GM23338 (cell line): ENCODE measurements at regions not wholly inside any gene's neighbourhood (a gene's known extent, or its start where the extent isn't known, plus 50 kb on each side); places are given as distances from the start of the nearest gene placed in this dataset.

Source experiments
- ATAC-seq: fragments of 200-7000 bp; cut with Tn5 transposase; 3 replicates; pipeline ENCODE4 v1.9.1; 2020
- DNase-seq: peaks from one replicate; pipeline ENCODE4 v3.0.0-alpha.2; 2015; ENCODE audit warnings: low spot score
- H2AFZ ChIP-seq: fragments of 200-600 bp; sonication (generic); 2 replicates; pipeline ENCODE4 v1.8.0; 2016; ENCODE audit warnings: antibody characterized with exemption, mild to moderate bottlenecking, moderate library complexity
- H3F3A ChIP-seq: fragments of 200-600 bp; sonication (generic); replicated peaks from 2 replicates; pipeline ENCODE4 v1.8.0; 2017; ENCODE audit warnings: antibody characterized with exemption, mixed run types, low read depth
- H3K27ac ChIP-seq: fragments of 200-600 bp; sonication (generic); 2 replicates; pipeline ENCODE4 v1.6.1; 2016; ENCODE audit warnings: low read depth
- H3K27me3 ChIP-seq: fragments of 200-600 bp; sonication (generic); 2 replicates; pipeline ENCODE4 v1.8.0; 2016; ENCODE audit warnings: mild to moderate bottlenecking, mixed run types, moderate library complexity; ENCODE audit not compliant: insufficient read depth
- H3K36me3 ChIP-seq: fragments of 200-600 bp; sonication (generic); 2 replicates; pipeline ENCODE4 v1.8.0; 2016; ENCODE audit warnings: mild to moderate bottlenecking; ENCODE audit not compliant: insufficient read depth
- H3K4me1 ChIP-seq: fragments of 200-600 bp; sonication (generic); 2 replicates; pipeline ENCODE4 v1.8.0; 2016; ENCODE audit warnings: mild to moderate bottlenecking, moderate library complexity; ENCODE audit not compliant: insufficient read depth
- H3K4me2 ChIP-seq: fragments of 200-600 bp; sonication (generic); 2 replicates; pipeline ENCODE4 v1.7.1; 2017; ENCODE audit warnings: mixed run types
- H3K4me3 ChIP-seq: fragments of 200-600 bp; sonication (generic); 2 replicates; pipeline ENCODE4 v1.6.1; 2016; ENCODE audit warnings: mixed run types
- H3K79me2 ChIP-seq: fragments of 200-600 bp; sonication (generic); replicated peaks from 2 replicates; pipeline ENCODE4 v1.8.0; 2017; ENCODE audit warnings: mild to moderate bottlenecking; ENCODE audit not compliant: insufficient read depth
- H3K9me2 ChIP-seq: fragments of 200-600 bp; sonication (generic); 2 replicates; pipeline ENCODE4 v1.8.0; 2017; ENCODE audit not compliant: insufficient read depth
- H4K20me1 ChIP-seq: fragments of 200-600 bp; sonication (generic); replicated peaks from 2 replicates; pipeline ENCODE4 v1.8.0; 2017; ENCODE audit warnings: mild to moderate bottlenecking; ENCODE audit not compliant: insufficient read depth
- H3K27ac Mint-ChIP-seq: 2 replicates; pipeline ENCODE4 v1.8.0; 2020; ENCODE audit warnings: inconsistent platforms, mild to moderate bottlenecking, moderate library complexity, mixed read lengths
- H3K27me3 Mint-ChIP-seq: 3 replicates; pipeline ENCODE4 v1.8.0; 2022; ENCODE audit warnings: low read depth, mild to moderate bottlenecking, moderate library complexity, mixed read lengths, inconsistent platforms; ENCODE audit not compliant: insufficient read depth, poor library complexity
- H3K36me3 Mint-ChIP-seq: 3 replicates; pipeline ENCODE4 v1.8.0; 2021; ENCODE audit warnings: low read depth, mild to moderate bottlenecking, inconsistent platforms, moderate library complexity, mixed read lengths
- H3K4me1 Mint-ChIP-seq: 3 replicates; pipeline ENCODE4 v1.8.0; 2020; ENCODE audit warnings: mild to moderate bottlenecking, inconsistent platforms, mixed read lengths
- H3K4me3 Mint-ChIP-seq: 3 replicates; pipeline ENCODE4 v1.8.0; 2021; ENCODE audit warnings: moderate library complexity, mild to moderate bottlenecking, inconsistent platforms, mixed read lengths
- H3K9me3 Mint-ChIP-seq: 3 replicates; pipeline ENCODE4 v1.8.0; 2020; ENCODE audit warnings: moderate library complexity, mild to moderate bottlenecking, inconsistent platforms, mixed read lengths
- CREB1 ChIP-seq: fragments of 250-450 bp; sonication (Bioruptor Pico); IDR thresholded peaks from 2 replicates; pipeline ENCODE4 v1.5.0; 2020; ENCODE audit warnings: low read depth, mild to moderate bottlenecking, moderate library complexity
- CTCF ChIP-seq, 2 experiments: fragments of 200-600 bp in 1 of 2; sonication (generic) in 1 of 2; conservative IDR thresholded peaks; 2 replicates each; pipeline versions ENCODE4 v1.5.1 to v1.6.1; 2016 to 2017; ENCODE audit warnings: antibody characterized with exemption in 2 of 2, low read depth in 2 of 2, mild to moderate bottlenecking in 2 of 2, moderate library complexity in 1 of 2
- ETS1 ChIP-seq: IDR thresholded peaks from 2 replicates; pipeline ENCODE4 v1.6.1; 2016; ENCODE audit warnings: antibody characterized with exemption
- EZH2 ChIP-seq: fragments of 200-600 bp; sonication (generic); IDR thresholded peaks from one replicate; pipeline ENCODE4 v1.8.0; 2017; ENCODE audit warnings: antibody characterized with exemption, mild to moderate bottlenecking, low read depth; ENCODE audit not compliant: unreplicated experiment
- NANOG ChIP-seq: IDR thresholded peaks from 2 replicates; pipeline ENCODE4 v1.6.1; 2016; ENCODE audit warnings: antibody characterized with exemption, borderline replicate concordance
- POLR2AphosphoS5 ChIP-seq: IDR thresholded peaks from 2 replicates; pipeline ENCODE4 v1.6.1; 2016; ENCODE audit warnings: antibody characterized with exemption, low read depth
- REST ChIP-seq: IDR thresholded peaks from one replicate; pipeline ENCODE4 v1.6.1; 2018; ENCODE audit warnings: antibody characterized with exemption; ENCODE audit not compliant: unreplicated experiment
- STAT1 ChIP-seq: IDR thresholded peaks from one replicate; pipeline ENCODE4 v1.6.1; 2016; ENCODE audit warnings: antibody characterized with exemption; ENCODE audit not compliant: unreplicated experiment
- ZNF114 ChIP-seq: fragments of 250-450 bp; sonication (Bioruptor Pico); IDR thresholded peaks from 2 replicates; pipeline ENCODE4 v1.5.0; 2020; ENCODE audit warnings: mild to moderate bottlenecking, moderate library complexity
- ZNF331 ChIP-seq: fragments of 250-450 bp; sonication (Bioruptor Pico); IDR thresholded peaks from 2 replicates; pipeline ENCODE4 v1.5.0; 2020; ENCODE audit warnings: low read depth, mild to moderate bottlenecking, moderate library complexity

GRCh38 chr2:37770797-37771196 lies 99.4 kb upstream of the CDC42EP3 start:
- Histone ChIP-seq H3K9me2 (no peaks in the 10 kb centered on the region), H4K20me1 (no peaks in the 10 kb centered on the region), H3K4me3 (no peak overlapping the region), H3K27me3 (no peaks in the 10 kb centered on the region), H3K79me2 (no peaks in the 10 kb centered on the region), H3K4me1 (no peaks in the 10 kb centered on the region), H3F3A (no peaks in the 10 kb centered on the region), H3K36me3 (no peaks in the 10 kb centered on the region), H3K4me2 (no peak overlapping the region), H3K27ac (no peak overlapping the region), H2AFZ (no peak overlapping the region)
- H3K4me1 Mint-ChIP-seq, result peaks cover 8% of the 10 kb centered on the region; the same call in 2 of the 3 replicates
- ATAC-seq (no peak), DNase-seq (no peak)
- H3K27me3 Mint-ChIP-seq, result peaks cover 5% of the 10 kb centered on the region
- TF ChIP-seq STAT1 (no peak), ZNF331 (CRISPR knock-in tag) (no peak), CTCF (conservative IDR thresholded peaks at IDR 0.05; ENCODE audit: low read depth in 2 of 2) (no peak), EZH2 (no peak), POLR2AphosphoS5 (no peak), ETS1 (no peak), ZNF114 (CRISPR knock-in tag) (no peak), CREB1 (CRISPR knock-in tag) (no peak), REST (no peak)
- H3K4me3 Mint-ChIP-seq, result no peak overlapping the region
- peaks cover 24% of the 10 kb centered on the region for H3K9me3 Mint-ChIP-seq
- H3K27ac Mint-ChIP-seq, result no peak overlapping the region
- H3K36me3 Mint-ChIP-seq, result peaks cover 13% of the 10 kb centered on the region

GRCh38 chr2:37771600-37772088 lies 100.2 kb upstream of the CDC42EP3 start:
- no peaks in the 10 kb centered on the region for H3F3A ChIP-seq
- Mint-ChIP-seq H3K27ac (no peak overlapping the region), H3K9me3 (peaks cover 26% of the 10 kb centered on the region), H3K4me3 (no peak overlapping the region), H3K36me3 (peaks cover 14% of the 10 kb centered on the region), H3K4me1 (peaks cover 11% of the 10 kb centered on the region; the same call in 2 of the 3 replicates), H3K27me3 (peaks cover 7% of the 10 kb centered on the region)
- no peaks in the 10 kb centered on the region for H3K27me3 ChIP-seq
- no peak overlapping the region for H3K4me2 ChIP-seq
- no peaks in the 10 kb centered on the region for H3K36me3 ChIP-seq
- H3K4me1 ChIP-seq, result no peaks in the 10 kb centered on the region
- H3K4me3 ChIP-seq, result no peak overlapping the region
- H3K9me2 ChIP-seq, result no peaks in the 10 kb centered on the region
- no peaks in the 10 kb centered on the region for H3K79me2 ChIP-seq
- DNase-seq (no peak), ATAC-seq (no peak)
- no peak overlapping the region for H3K27ac ChIP-seq
- H4K20me1 ChIP-seq, result no peaks in the 10 kb centered on the region
- H2AFZ ChIP-seq, result no peak overlapping the region
- TF ChIP-seq STAT1 (no peak), EZH2 (no peak), NANOG (no peak), ETS1 (no peak)
